Lung (tissue), 11 donors: ENCODE measurements at regions not wholly inside any gene's neighbourhood (a gene's known extent, or its start where the extent isn't known, plus 50 kb on each side); places are given as distances from the start of the nearest gene placed in this dataset.

ENCODE experiments used
- ATAC-seq: fragments of 200-7000 bp; cut with Tn5 transposase; one replicate; pipeline ENCODE4 v1.9.1; 2020; ENCODE audit warnings: moderate number of reproducible peaks; ENCODE audit not compliant: insufficient read depth, low FRiP score
- DNase-seq, 3 donors: peaks; one replicate each; pipeline ENCODE4 v3.0.0-alpha.2; 2013 to 2017
- H3K27ac ChIP-seq, 2 donors: one replicate each; pipeline ENCODE4 v1.5.1; 2013; ENCODE audit warnings: mild to moderate bottlenecking in 2 of 2, moderate library complexity in 2 of 2, control low read depth in 1 of 2, inconsistent platforms in 1 of 2, low read depth in 1 of 2, low read length in 1 of 2
- H3K27me3 ChIP-seq, 3 donors: one replicate each; pipeline ENCODE4 v1.5.1; 2013; ENCODE audit warnings: low read length in 2 of 3; ENCODE audit not compliant: control insufficient read depth in 3 of 3, insufficient read depth in 3 of 3
- H3K36me3 ChIP-seq, 4 donors: one replicate each; pipeline ENCODE4 v1.5.1; 2013; ENCODE audit warnings: low read length in 4 of 4, mild to moderate bottlenecking in 1 of 4, moderate library complexity in 1 of 4; ENCODE audit not compliant: control insufficient read depth in 4 of 4, insufficient read depth in 4 of 4
- H3K4me1 ChIP-seq, 5 donors: one replicate each; pipeline ENCODE4 v1.5.1; 2013; ENCODE audit warnings: low read length in 5 of 5, mild to moderate bottlenecking in 2 of 5, moderate library complexity in 1 of 5; ENCODE audit not compliant: control insufficient read depth in 5 of 5, insufficient read depth in 5 of 5
- H3K4me3 ChIP-seq: one replicate; pipeline ENCODE4 v1.5.1; 2013; ENCODE audit warnings: mild to moderate bottlenecking, control low read depth, moderate library complexity
- H3K9ac ChIP-seq, 2 donors: one replicate each; pipeline ENCODE4 v1.5.1; 2013; ENCODE audit warnings: low read length in 2 of 2, control low read depth in 1 of 2; ENCODE audit not compliant: insufficient read depth in 1 of 2
- H3K9me3 ChIP-seq, 4 donors: one replicate each; pipeline ENCODE4 v1.5.1; 2013; ENCODE audit warnings: low read length in 3 of 4, mild to moderate bottlenecking in 1 of 4, moderate library complexity in 1 of 4; ENCODE audit not compliant: control insufficient read depth in 4 of 4, insufficient read depth in 3 of 4
- CTCF ChIP-seq: IDR thresholded peaks from 2 replicates; pipeline ENCODE4 v1.5.1; 2012; ENCODE audit warnings: mild to moderate bottlenecking; ENCODE audit errors: control extremely low read depth, extremely low read depth
- WGBS, 2 donors: extraction: QIAGEN DNeasy Blood & Tissue Kit; methylation state at CpG; one replicate each; pipeline ENCODE4 v1.1.7; 2013; 5-methylcytosine and 5-hydroxymethylcytosine counted together
- donor health status: control.
- donor health status: control.
- donor health status: Bipolar disorder and iron deficiency.
- donor health status: healthy.
- donor health status: DM: yes; HTN: yes; CAD: no.

- 96 to 99% methylated on average over 5 of the region's 5 CpGs for WGBS, 2 donors
- ATAC-seq (no peak), DNase-seq (no peak)
- H3K9me3 ChIP-seq, result peaks cover 0 to 2% (median 0%) of the 10 kb centered on the region in 4 donors
- H3K9ac ChIP-seq, result no peak overlapping the region
- TF ChIP-seq CTCF, result no peak
- peaks cover 0 to 4% (median 3%) of the 10 kb centered on the region in 5 donors for H3K4me1 ChIP-seq
- no peaks in the 10 kb centered on the region for H3K36me3 ChIP-seq
- H3K27ac ChIP-seq, result no peak overlapping the region
- H3K4me3 ChIP-seq, result no peak overlapping the region
- H3K27me3 ChIP-seq, result no peaks in the 10 kb centered on the region
These were observed 253.3 kb downstream of the KLF6 start for GRCh38 chr10:3531670-3532069.

GRCh38 chr10:3530783-3531645 is 254.0 kb downstream of the KLF6 start:
- TF ChIP-seq CTCF, result no peak
- ATAC-seq, result no peak
- peaks cover 0 to 4% (median 3%) of the 10 kb centered on the region in 5 donors for H3K4me1 ChIP-seq
- H3K9ac ChIP-seq, result no peak overlapping the region
- DNase-seq, result peak in 2 of 3 donors; percentile 64 to 70
- no peaks in the 10 kb centered on the region for H3K36me3 ChIP-seq
- 89 to 92% methylated on average over 16 of the region's 16 CpGs for WGBS, 2 donors
- H3K4me3 ChIP-seq, result no peak overlapping the region
- no peaks in the 10 kb centered on the region for H3K27me3 ChIP-seq
- peaks cover 0 to 2% (median 0%) of the 10 kb centered on the region in 4 donors for H3K9me3 ChIP-seq
- no peak overlapping the region for H3K27ac ChIP-seq

- 91 to 98% methylated on average over 13 of the region's 13 CpGs for WGBS, 2 donors
- ATAC-seq, result no peak
- Histone ChIP-seq H3K36me3 (no peaks in the 10 kb centered on the region), H3K9ac (no peak overlapping the region), H3K27ac (no peak overlapping the region), H3K4me1 (peaks cover 0 to 4% (median 3%) of the 10 kb centered on the region in 5 donors), H3K27me3 (no peaks in the 10 kb centered on the region), H3K9me3 (peaks cover 0 to 3% (median 0%) of the 10 kb centered on the region in 4 donors), H3K4me3 (no peak overlapping the region)
- DNase-seq, result peak; percentile 55 to 84 (median 76)
- TF ChIP-seq CTCF, result no peak
These were observed 254.7 kb downstream of the KLF6 start for GRCh38 chr10:3530346-3530745.
